Erythroblast (primary cell): ENCODE measurements at regions not wholly inside any gene's neighbourhood (a gene's known extent, or its start where the extent isn't known, plus 50 kb on each side); places are given as distances from the start of the nearest gene placed in this dataset.

Experiments used
- DNase-seq, 2 experiments: peaks; one replicate each; lab custom pipeline; 2025; lab: John Stamatoyannopoulos, UW
- GATA1 ChIP-seq: IDR thresholded peaks from 2 replicates; pipeline ENCODE4 v1.6.1; 2011; ENCODE audit warnings: low read depth, mild to moderate bottlenecking, control low read depth, low read length, moderate library complexity
- POLR2A ChIP-seq: IDR thresholded peaks from 2 replicates; pipeline ENCODE4 v1.6.1; 2011; ENCODE audit warnings: mild to moderate bottlenecking, low read length

- TF ChIP-seq POLR2A = no peak
- TF ChIP-seq GATA1 = no peak
- peak; percentile 40 to 43 for DNase-seq
These were observed 1031.0 kb upstream of the PCDH9 start for GRCh38 chr13:68261105-68261504.

GRCh38 chr13:68257111-68257842, 1027.1 kb upstream of the PCDH9 start:
- DNase-seq = no peak
- TF ChIP-seq POLR2A (no peak), GATA1 (no peak)

- TF ChIP-seq GATA1 = no peak
- TF ChIP-seq POLR2A = no peak
- no peak for DNase-seq
These were observed 1024.0 kb upstream of the PCDH9 start for GRCh38 chr13:68254151-68254550.

- TF ChIP-seq POLR2A (no peak), GATA1 (no peak)
These were observed 1004.1 kb upstream of the PCDH9 start for GRCh38 chr13:68234274-68234673.

GRCh38 chr13:68232351-68233130, 1002.4 kb upstream of the PCDH9 start:
- no peak for TF ChIP-seq POLR2A
- no peak for TF ChIP-seq GATA1
- DNase-seq = no peak

More at GRCh38 chr13:68234274-68234673, 1004.1 kb upstream of the PCDH9 start:
- peak; percentile 2 to 8 for DNase-seq

- no peak for TF ChIP-seq POLR2A
- no peak for DNase-seq
These were observed 984.7 kb upstream of the PCDH9 start for GRCh38 chr13:68214691-68215415.

- TF ChIP-seq POLR2A (no peak), GATA1 (no peak)
- no peak for DNase-seq
These were observed 969.1 kb upstream of the PCDH9 start for GRCh38 chr13:68199271-68199670.

GRCh38 chr13:68190818-68191217, 960.7 kb upstream of the PCDH9 start:
- TF ChIP-seq POLR2A = no peak
- TF ChIP-seq GATA1 = no peak
- peak; percentile 40 to 47 for DNase-seq

- TF ChIP-seq GATA1 (no peak), POLR2A (no peak)
- no peak for DNase-seq
These were observed 955.5 kb upstream of the PCDH9 start for GRCh38 chr13:68185444-68186141.

GRCh38 chr13:68176475-68176874, 946.3 kb upstream of the PCDH9 start:
- DNase-seq = no peak
- no peak for TF ChIP-seq POLR2A
- TF ChIP-seq GATA1 = no peak

- TF ChIP-seq GATA1 (no peak), POLR2A (no peak)
- peak; percentile 46 to 79 for DNase-seq
These were observed 944.8 kb upstream of the PCDH9 start for GRCh38 chr13:68174893-68175292.

GRCh38 chr13:68173111-68173510, 943.0 kb upstream of the PCDH9 start:
- DNase-seq = no peak
- TF ChIP-seq GATA1 (no peak), POLR2A (no peak)

- TF ChIP-seq GATA1 (no peak), POLR2A (no peak)
- DNase-seq = no peak
These were observed 940.8 kb upstream of the PCDH9 start for GRCh38 chr13:68170961-68171360.
